Renal cortical epithelial cell (primary cell): ENCODE measurements at regions not wholly inside any gene's neighbourhood (a gene's known extent, or its start where the extent isn't known, plus 50 kb on each side); places are given as distances from the start of the nearest gene placed in this dataset.
A peak's percentile ranks its signal among the peaks of the same experiment; 100 is the strongest.
"Not testable (repeated sequence)": the region's sequence is repeated elsewhere in the genome, so short reads cannot be mapped to it uniquely, and the experiment has no call there.

Experiments used
- DNase-seq: peaks from one replicate; pipeline ENCODE4 v3.0.0-alpha.2; 2011; ENCODE audit warnings: low read depth

DNA sequence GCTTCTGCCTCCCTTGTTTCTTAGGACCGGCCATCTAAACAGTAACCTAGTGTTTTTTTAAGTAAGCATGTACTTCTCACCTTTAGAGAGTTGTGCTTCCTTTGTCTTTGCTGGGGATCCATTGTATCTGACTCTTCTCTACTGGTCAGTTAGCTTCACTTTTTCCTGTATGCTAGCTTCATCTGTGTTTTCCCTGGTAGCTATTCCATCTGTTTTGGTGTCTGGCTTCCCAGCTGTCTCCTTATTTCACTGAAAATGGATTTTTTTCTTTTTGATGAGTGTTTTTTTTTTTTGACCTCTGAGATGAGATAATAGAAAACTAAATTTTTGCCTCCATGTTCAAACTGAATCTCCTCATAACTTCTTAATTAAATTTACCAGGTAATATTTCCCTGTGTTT is 637.0 kb upstream of the SLC10A2 start:
- DNase-seq = no peak

- DNase-seq = no peak
Measured at GRCh38 chr13:103698000-103698399, 631.8 kb upstream of the SLC10A2 start.

GRCh38 chr13:103695320-103695719 is 629.1 kb upstream of the SLC10A2 start:
- DNase-seq = no peak

DNA sequence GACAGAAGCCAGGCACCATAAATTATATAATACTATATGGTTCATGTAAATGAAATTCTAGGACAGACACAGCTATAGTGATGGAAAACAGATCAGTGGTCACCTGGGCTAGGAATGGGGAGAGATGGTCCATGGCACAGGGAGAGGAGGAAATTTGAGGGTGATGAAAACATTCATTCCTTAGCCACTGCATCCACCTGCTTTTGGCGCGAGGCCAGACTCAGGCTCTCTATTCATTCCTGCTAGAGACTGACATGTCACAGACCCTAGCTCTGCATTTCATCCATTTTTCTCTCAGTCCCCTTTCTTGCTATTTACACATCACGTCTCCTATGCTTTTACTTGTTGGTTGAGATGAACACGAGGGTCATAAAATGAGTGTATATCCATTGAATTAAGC is 628.3 kb upstream of the SLC10A2 start:
- no peak for DNase-seq

DNA sequence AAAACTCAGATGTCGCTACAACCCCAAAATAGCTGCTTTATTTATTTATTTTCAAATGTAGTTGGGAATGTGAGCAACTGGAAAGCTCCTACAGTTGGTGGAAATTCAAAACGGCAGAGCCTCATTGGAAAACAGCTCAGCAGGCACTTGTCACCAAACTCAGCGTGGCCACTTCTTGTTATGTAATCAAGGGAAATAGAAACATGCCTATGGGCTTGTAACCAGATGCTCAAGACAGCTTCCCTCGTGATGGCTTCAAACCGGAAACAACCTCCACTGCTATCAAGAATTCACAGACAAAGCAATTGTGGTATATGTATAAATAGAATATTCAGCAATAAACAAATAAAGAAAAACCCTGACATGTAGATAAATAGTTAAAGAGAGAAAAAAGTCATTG is 627.8 kb upstream of the SLC10A2 start:
- DNase-seq = no peak

- no peak for DNase-seq
Measured at GRCh38 chr13:103692442-103692841, 626.2 kb upstream of the SLC10A2 start.

GRCh38 chr13:103676329-103676728 is 610.1 kb upstream of the SLC10A2 start:
- DNase-seq = no peak

DNA sequence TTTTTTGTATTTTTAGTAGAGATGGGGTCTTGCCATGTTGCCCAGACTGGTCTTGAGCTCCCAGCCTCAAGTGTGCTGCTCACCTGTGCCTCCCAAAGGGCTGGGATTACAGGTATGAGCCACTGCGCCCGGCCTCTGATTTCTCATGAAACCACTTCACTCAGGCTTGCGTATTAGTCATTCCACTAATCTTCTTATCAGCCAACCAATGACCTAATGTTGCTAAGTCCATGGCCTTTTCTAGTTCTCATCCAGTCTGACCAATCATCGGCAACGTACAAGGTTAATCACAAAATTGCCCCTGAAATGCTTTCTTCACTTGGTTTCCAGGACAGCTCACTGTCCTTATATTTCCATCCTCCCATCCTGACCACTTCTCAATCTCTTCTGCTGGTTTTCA is 605.3 kb upstream of the SLC10A2 start:
- DNase-seq = no peak

DNA sequence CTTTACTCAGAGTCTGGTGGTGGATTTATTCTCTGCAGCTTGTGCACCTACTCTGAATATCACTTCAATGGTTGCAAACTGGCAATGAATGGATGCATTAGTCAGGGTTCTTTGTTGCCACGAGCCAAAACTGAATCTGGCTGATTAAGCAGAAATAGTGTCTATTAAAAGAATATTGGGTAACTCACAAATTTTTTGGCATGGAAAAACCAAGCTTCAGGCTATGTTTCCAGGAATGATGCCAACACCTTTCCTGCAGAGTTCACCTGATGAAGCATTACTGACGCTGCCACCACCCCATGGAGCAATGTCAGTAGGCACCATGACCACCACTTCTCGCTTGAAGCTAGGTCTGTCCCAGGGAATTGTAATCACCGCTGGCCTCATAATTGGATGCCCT is 597.8 kb upstream of the SLC10A2 start:
- peak; percentile 70 for DNase-seq

- DNase-seq = no peak
Measured at GRCh38 chr13:103656311-103656710, 590.1 kb upstream of the SLC10A2 start.

- no peak for DNase-seq
Measured at GRCh38 chr13:103640606-103641005, 574.4 kb upstream of the SLC10A2 start.

DNA sequence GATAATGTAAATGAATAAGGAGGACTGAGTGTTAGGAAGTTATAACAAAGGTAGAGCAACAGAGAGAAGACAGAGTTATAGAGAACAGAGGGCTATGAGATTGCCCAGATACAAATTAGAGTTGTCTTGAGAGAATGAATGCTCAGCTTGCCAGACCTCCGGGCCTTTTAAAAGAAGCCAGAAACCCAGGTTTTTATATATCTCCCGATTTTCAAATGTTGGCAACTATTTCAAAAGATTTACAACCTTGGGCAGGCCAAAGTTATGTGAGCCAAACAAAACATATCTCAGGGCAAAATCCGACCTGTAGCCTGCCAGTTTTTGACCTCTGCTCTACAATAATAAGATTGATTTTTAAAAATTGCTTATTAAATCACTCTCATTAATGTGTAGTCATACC is 573.1 kb upstream of the SLC10A2 start:
- DNase-seq = peak; percentile 35

DNA sequence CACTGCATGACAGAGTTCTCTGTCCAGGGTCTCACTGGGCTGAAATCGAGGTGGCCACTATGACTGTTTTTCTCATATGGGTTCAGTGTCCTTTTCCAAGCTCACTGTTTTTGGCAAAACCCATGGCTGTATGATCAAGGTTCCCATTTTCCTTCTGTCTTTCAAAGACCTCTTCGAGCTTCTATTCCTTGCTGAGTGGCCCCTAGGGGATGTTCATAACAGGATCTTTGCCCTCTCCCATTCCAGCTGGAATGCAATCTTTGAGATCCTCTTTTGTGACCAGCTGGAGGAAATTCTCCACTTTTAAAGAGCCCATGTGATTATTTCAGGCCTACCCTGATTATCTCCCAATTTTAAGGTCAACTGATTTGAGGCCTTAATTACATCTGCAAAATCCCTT is 572.5 kb upstream of the SLC10A2 start:
- DNase-seq = no peak

DNA sequence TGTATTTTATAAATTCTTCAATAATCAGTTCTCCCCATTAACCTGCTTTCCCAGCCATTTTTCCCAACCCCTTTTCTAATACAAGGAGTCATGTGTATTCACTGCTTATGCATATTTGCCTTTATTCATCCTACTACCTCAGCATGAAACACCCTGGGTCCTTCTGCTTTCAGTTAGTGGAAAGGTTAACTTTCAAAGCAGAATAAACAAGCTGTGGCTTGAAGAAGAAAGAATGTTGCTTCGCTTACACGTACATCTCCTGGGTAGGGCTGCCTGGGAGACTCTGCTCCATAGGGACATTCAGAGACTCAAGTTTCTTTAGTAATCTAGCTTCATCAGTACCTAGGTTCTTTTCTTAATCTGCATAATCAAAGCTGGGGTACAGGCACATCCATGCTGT is 567.8 kb upstream of the SLC10A2 start:
- no peak for DNase-seq

- DNase-seq = no peak
Measured at GRCh38 chr13:103625194-103625593, 559.0 kb upstream of the SLC10A2 start.

DNA sequence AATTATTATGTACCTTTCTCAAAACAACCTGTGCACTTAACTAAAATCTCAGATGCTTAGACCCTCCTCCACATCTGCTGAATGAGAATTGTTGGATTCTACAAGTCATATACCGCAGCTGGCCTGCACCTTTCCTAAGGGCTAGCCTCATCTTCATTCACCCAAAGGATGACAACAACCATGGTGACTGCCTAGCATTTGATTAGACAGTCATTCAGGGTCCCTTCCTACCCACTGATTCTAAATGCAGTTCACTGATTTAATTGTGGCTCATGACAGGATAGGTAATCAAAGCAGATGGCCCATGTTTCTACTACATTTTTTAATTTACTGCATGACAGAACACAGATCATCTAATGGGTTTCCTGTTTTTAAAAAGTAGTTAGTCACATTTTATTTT is 551.9 kb upstream of the SLC10A2 start:
- no peak for DNase-seq

DNA sequence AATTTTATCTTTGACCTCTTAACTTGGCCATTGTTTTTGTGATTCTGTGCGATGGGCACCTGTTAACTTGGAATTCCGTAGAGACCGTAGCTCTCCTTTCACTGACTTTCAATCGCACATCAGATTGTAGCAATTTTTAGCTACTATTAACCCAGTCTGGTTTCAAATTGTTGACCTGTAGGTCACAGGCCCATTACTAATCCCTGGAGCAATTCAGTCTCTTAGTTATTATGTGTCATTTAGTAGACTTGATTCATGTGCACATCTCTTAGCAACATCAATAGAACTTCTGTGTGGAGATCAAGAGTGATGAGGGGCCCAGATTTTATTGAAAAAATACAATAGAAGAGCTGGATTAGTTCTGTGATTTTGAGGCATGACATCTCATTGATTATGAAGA is 549.6 kb upstream of the SLC10A2 start:
- peak; percentile 40 for DNase-seq

- no peak for DNase-seq
Measured at GRCh38 chr13:103614761-103615160, 548.5 kb upstream of the SLC10A2 start.

- DNase-seq = no peak
Measured at GRCh38 chr13:103607995-103608394, 541.8 kb upstream of the SLC10A2 start.

DNA sequence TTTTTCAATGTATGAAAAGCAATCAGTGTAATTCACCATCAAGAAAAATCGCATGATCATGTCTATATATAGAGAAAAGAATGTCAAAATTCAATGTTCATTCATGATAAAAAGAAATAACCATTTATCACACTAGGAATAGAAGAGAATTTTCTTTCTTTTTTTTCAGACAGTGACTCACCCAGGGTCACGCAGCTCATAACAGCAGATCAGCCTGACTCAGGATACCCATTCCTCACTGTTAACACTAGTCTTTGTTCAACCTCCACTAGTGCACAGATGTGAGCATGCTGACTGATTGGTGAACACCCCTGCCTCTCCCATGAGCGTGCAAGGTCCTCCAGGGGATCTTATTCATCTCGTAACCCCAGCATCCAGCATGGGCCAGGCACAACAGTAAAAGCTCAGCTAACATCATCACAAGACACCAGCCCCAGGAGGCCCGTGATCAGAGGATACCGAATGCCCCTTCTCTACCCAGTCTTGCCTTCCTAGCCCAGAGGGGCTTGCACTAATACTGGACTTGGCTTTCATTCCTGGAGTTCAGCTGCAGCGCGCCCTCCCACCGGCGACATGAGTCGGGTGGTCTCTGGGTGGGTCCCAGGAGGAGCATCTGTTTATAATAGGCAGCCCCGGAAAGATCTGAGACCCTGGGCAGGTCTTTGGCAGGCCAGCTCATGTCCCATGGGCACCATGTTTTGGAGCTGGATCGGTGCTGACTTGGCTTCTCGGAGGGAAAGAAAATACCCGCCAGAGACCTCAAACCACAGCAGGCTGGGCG is 539.5 kb upstream of the SLC10A2 start:
- no peak for DNase-seq

GRCh38 chr13:103599870-103600269 is 533.7 kb upstream of the SLC10A2 start:
- DNase-seq = not testable (repeated sequence)

DNA sequence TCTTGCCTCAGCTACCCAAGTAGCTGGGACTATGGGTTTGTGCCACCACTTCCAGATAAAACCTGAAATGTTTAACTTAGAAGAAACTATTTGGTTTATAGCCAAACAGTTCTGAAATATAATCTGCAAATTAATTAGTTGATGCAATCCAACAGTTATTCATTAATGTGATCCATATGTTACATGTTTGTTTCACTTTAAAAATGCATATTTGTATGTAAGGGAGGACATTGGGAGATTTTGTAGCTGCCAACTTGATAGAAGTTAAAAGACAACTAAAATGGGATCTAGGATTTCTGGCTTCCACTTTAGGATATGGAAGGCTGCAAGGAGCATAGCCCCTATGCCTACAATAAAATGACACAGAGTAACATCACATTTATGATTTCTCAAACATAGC is 532.5 kb upstream of the SLC10A2 start:
- DNase-seq = no peak

DNA sequence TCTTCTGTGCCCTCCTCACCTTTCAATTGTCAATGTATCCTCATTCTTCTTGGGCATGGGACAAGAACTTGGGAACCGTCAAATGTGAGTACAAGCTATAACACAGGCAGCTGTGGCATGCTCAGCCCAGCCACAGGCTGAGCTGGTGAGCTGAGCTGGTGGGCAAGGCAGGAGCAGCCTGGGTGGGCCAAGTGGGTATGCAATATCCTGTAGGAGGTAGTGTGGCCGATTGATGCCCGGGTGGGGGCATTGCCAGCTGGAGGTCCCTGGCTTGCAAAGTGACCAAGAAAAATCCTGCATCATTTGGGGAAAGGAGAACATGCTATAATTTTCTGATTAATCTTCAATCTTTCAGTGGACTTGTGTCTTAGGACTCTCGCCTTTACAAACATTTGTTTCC is 507.2 kb upstream of the SLC10A2 start:
- DNase-seq = no peak

DNA sequence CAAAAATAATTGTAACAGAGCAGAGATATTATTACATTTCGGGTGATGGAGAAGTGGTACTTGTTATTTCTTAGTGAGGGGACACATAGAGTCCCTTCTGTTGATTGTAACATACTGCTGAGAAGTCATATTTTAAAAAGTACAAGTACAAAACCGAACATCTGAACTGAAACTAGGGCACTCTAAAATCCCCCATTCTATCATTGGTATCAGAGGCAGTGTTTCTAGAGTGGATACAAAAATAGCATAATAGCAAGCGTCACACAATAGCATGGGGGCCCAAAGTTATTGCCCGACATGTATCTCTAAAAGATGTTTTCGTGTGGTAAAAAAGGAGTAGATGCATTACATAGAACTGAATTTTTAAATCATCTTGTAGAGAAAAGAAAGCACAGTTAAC is 502.1 kb upstream of the SLC10A2 start:
- no peak for DNase-seq
